ENCODE measurements at regions not wholly inside any gene's neighbourhood (a gene's known extent, or its start where the extent isn't known, plus 50 kb on each side); places are given as distances from the start of the nearest gene placed in this dataset.
"Not testable (repeated sequence)": the region's sequence is repeated elsewhere in the genome, so short reads cannot be mapped to it uniquely, and the experiment has no call there.

- DNase-seq (ENCODE audit: low spot score), result no peak
These were observed 50.7 kb upstream of the VPREB1 start for GRCh38 chr22:22193923-22194322.

DNA sequence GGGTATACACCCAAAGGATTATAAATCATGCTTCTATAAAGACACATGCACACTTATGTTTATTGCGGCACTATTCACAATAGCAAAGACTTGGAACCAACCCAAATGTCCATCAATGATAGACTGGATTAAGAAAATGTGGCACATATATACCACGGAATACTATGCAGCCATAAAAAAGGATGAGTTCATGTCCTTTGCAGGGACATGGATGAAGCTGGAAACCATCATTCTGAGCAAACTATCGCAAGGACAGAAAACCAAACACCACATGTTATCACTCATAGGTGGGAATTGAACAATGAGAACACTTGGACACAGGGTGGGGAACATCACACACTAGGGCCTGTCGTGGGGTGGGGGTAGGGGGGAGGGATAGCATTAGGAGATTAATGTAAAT lies 51.1 kb upstream of the VPREB1 start:
- not testable (repeated sequence) for DNase-seq (ENCODE audit: low spot score)

GRCh38 chr22:22193006-22193405 lies 51.6 kb upstream of the VPREB1 start:
- not testable (repeated sequence) for DNase-seq (ENCODE audit: low spot score)

DNA sequence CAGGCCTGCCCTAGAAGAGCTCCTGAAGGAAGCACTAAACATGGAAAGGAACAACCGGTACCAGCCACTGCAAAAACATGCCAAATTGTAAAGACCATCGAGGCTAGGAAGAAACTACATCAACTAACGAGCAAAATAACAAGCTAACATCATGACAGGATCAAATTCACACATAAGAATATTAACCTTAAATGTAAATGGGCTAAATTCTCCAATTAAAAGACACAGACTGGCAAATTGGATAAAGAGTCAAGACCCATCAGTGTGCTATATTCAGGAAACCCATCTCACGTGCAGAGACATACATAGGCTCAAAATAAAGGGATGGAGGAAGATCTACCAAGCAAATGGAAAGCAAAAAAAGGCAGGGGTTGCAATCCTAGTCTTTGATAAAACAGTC lies 54.8 kb upstream of the VPREB1 start:
- DNase-seq (ENCODE audit: low spot score), result not testable (repeated sequence)

GRCh38 chr22:22187863-22188262 lies 56.7 kb upstream of the VPREB1 start:
- not testable (repeated sequence) for DNase-seq (ENCODE audit: low spot score)

DNA sequence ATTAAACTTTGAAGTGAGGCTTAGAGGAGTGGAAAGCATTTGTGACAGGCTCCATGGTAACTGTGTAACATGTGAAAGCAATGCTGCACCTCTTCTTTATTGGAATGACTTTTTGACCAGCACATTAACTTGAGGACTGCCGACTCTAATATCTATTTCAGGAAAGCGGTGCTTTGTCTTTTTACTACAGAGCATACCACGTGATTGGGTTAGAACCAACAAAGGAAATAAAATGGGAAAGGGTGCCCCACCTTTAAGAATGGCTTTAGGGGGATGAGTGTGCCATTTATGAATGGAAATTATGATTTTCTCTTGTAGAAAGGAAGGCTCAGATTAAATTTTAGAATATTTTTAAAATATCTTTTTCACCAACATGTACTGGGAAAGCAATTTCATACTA lies 57.3 kb upstream of the VPREB1 start:
- no peak for DNase-seq (ENCODE audit: low spot score)

DNA sequence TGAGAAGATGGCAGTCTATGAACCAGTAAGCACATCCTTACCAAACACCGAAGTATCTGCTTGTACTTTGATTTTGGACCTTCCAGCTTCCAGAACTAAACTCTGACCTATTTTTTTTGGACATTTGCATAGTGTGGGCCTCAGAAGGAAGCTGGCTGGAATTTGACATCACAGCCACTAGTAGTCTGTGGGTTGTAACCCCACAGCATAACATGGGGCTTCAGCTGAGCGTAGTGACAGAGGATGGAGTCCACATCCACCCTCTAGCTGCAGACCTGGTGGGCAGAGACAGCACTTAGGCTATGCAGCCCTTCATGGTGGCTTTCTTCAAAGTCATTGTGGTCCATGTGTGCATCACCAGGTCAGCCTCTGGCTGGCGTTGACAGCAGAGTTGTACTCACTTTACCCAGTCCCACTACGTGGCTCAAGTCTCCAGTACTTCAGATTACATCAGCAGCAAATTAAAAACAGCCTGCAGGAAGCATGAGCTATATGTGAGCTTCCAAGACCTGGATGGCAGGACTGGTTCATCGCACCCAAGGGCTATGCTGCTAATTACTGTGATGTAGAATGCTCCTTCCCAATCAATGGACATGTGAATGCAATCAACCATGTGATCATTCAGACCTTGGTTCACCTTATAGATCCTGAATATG lies 58.6 kb upstream of the VPREB1 start:
- no peak for DNase-seq (ENCODE audit: low spot score)

- DNase-seq (ENCODE audit: low spot score), result no peak
These were observed 59.4 kb upstream of the VPREB1 start for GRCh38 chr22:22185217-22185616.

DNA sequence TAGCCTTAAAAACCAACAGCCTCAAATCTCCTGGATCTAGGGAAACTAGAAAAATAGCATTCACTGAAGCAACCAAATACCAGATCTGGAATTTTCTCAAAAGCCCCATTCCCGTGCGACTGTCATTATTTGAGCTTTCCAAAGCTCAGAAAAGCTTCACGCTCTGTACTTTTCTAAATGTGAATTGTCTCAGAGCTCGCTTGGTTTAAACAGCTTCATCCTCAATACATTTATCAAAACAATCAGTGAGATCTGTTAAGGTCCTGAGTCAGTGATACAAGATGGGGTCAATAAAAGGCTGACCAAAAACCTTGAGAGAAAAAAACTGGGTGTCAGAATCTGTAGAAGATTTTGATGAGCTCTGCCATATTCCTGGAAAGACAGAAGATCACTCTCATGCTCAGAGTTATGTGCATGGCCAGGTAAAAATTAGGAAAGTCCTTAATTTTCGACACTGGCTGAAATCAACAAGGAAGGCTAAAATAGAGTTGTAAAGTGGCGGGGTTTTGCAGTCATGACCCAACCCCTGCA lies 60.2 kb upstream of the VPREB1 start:
- DNase-seq (ENCODE audit: low spot score), result no peak

- DNase-seq (ENCODE audit: low spot score), result no peak
These were observed 61.7 kb upstream of the VPREB1 start for GRCh38 chr22:22182990-22183264.

GRCh38 chr22:22182218-22182989 lies 62.2 kb upstream of the VPREB1 start:
- no peak for DNase-seq (ENCODE audit: low spot score)

DNA sequence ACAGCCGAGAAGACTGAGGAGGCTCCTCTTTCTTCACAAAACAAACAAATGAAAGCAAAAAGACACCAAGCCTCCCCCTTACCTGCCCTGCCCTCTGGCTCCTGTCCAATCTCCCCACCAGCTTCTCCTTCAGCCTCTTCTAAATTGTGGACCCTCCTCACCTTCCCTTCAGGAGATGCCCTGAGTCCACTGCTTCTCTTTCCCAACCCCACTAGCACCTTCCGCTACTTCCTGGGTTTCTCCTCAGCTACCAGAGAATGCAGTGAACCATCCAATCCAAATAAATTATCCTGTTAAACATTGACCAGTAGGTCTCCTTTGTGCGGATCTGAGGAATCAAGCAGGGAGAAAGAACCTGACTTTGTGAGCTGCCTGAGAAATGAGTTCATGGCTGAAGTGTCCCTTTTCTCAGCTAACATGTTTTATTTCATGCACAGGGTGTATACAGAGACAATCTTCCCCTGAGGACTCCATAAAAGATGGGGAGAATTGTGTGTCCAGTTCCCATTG lies 63.2 kb upstream of the VPREB1 start:
- DNase-seq (ENCODE audit: low spot score), result no peak

- no peak for DNase-seq (ENCODE audit: low spot score)
These were observed 63.8 kb upstream of the VPREB1 start for GRCh38 chr22:22180738-22181285.

GRCh38 chr22:22179858-22180257 lies 64.7 kb upstream of the VPREB1 start:
- no peak for DNase-seq (ENCODE audit: low spot score)

GRCh38 chr22:22178992-22179391 lies 65.6 kb upstream of the VPREB1 start:
- DNase-seq (ENCODE audit: low spot score), result no peak

GRCh38 chr22:22178355-22178965 lies 66.1 kb upstream of the VPREB1 start:
- DNase-seq (ENCODE audit: low spot score), result no peak

DNA sequence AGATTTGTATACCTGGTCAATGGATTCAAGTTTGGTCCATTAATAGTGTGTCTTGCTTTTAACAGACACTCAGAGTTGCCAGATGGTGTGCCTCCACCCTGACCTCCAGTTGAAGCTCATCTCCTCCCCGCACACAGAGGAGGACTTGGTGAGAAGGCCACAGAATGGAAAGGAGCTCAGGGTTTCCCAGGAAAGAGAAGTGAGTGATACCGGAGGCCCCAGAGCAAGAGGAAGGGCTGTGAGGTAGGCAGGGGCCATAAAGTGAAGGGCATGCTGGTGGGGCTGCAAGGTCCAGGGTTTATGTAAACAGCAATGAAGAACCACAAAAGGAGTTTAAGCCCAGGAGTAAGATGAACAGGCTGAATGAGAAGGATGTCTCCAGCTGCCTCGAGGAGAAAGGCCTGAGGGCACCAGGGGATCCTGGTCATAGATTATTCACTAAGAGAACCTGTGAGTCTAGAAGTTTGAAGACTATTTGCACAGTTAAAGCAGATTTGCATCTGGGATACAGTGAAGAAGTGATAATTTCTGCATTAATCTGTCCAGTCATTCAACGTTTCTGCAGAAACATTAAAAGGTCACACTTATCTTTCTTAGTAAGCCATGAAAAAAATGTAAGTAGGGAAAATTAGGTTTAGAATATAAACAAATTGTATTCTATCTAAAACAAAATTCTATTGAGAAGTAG lies 67.5 kb upstream of the VPREB1 start:
- DNase-seq (ENCODE audit: low spot score), result no peak

- DNase-seq (ENCODE audit: low spot score), result not testable (repeated sequence)
These were observed 71.5 kb upstream of the VPREB1 start for GRCh38 chr22:22172896-22173628.

- no peak for DNase-seq (ENCODE audit: low spot score)
These were observed 73.0 kb upstream of the VPREB1 start for GRCh38 chr22:22171357-22172218.

- no peak for DNase-seq (ENCODE audit: low spot score)
These were observed 74.7 kb upstream of the VPREB1 start for GRCh38 chr22:22169923-22170322.
